ENCODE measurements at regions not wholly inside any gene's neighbourhood (a gene's known extent, or its start where the extent isn't known, plus 50 kb on each side); places are given as distances from the start of the nearest gene placed in this dataset.

DNA sequence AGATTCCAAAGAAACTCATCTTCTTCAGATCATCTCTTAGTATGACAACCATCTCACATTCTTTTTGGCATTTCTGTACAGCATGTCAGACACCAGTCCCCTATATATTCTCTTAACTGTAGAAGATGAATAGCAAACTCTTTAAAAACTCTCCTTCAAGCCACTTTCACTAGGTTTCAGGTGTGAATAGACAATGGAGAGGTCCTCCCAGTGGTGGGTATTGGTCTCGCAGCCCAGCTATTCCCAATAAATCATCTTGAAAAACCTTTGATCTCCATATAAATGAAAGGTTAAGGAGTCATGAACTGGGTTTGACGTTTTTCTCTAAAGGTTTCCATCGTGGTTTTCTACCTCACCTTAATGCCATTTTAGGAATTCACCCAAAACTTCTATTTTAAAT is 180.0 kb downstream of the GJA1 start:
- TF ChIP-seq, protein P1, sequence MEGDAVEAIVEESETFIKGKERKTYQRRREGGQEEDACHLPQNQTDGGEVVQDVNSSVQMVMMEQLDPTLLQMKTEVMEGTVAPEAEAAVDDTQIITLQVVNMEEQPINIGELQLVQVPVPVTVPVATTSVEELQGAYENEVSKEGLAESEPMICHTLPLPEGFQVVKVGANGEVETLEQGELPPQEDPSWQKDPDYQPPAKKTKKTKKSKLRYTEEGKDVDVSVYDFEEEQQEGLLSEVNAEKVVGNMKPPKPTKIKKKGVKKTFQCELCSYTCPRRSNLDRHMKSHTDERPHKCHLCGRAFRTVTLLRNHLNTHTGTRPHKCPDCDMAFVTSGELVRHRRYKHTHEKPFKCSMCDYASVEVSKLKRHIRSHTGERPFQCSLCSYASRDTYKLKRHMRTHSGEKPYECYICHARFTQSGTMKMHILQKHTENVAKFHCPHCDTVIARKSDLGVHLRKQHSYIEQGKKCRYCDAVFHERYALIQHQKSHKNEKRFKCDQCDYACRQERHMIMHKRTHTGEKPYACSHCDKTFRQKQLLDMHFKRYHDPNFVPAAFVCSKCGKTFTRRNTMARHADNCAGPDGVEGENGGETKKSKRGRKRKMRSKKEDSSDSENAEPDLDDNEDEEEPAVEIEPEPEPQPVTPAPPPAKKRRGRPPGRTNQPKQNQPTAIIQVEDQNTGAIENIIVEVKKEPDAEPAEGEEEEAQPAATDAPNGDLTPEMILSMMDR (IDR thresholded peaks at IDR 0.05 in 4 of 5, conservative IDR thresholded peaks at IDR 0.05 in 1 of 5) = no peak
- TF ChIP-seq POLR2A (IDR thresholded peaks at IDR 0.05) = no peak
